Effector memory CD4-positive, alpha-beta T cell (primary cell): ENCODE measurements at regions not wholly inside any gene's neighbourhood (a gene's known extent, or its start where the extent isn't known, plus 50 kb on each side); places are given as distances from the start of the nearest gene placed in this dataset.

ENCODE experiments used
- DNase-seq, 3 donors: peaks; one replicate each; pipeline ENCODE4 v3.0.0-alpha.2; 2020
- H3K27ac ChIP-seq: 2 replicates; pipeline ENCODE4 v1.7.0; 2013; ENCODE audit warnings: mild to moderate bottlenecking, low read length, moderate library complexity; ENCODE audit not compliant: insufficient read depth, poor library complexity, severe bottlenecking
- H3K27me3 ChIP-seq: replicated peaks from 2 replicates; pipeline ENCODE4 v1.7.0; 2013; ENCODE audit warnings: mild to moderate bottlenecking, low read length; ENCODE audit not compliant: insufficient read depth, control insufficient read depth, poor library complexity, severe bottlenecking
- H3K36me3 ChIP-seq: 2 replicates; pipeline ENCODE4 v1.7.0; 2013; ENCODE audit warnings: mild to moderate bottlenecking, low read length, moderate library complexity; ENCODE audit not compliant: control insufficient read depth, insufficient read depth
- H3K4me1 ChIP-seq: 2 replicates; pipeline ENCODE4 v1.7.0; 2013; ENCODE audit warnings: low read length, mild to moderate bottlenecking; ENCODE audit not compliant: control insufficient read depth, insufficient read depth, poor library complexity, severe bottlenecking
- H3K4me3 ChIP-seq: 2 replicates; pipeline ENCODE4 v1.7.0; 2013; ENCODE audit warnings: low read length, low read depth, mild to moderate bottlenecking; ENCODE audit not compliant: insufficient read depth, poor library complexity, severe bottlenecking
- H3K9me3 ChIP-seq: 2 replicates; pipeline ENCODE4 v1.7.0; 2013; ENCODE audit warnings: mild to moderate bottlenecking, low read length, moderate library complexity; ENCODE audit not compliant: control insufficient read depth

GRCh38 chr4:104751468-104751867 lies 256.8 kb upstream of the CXXC4 start:
- Histone ChIP-seq H3K4me1 (no peaks in the 10 kb centered on the region), H3K36me3 (no peaks in the 10 kb centered on the region), H3K4me3 (no peak overlapping the region), H3K9me3 (no peaks in the 10 kb centered on the region), H3K27me3 (no peaks in the 10 kb centered on the region), H3K27ac (no peak overlapping the region)
- no peak for DNase-seq

DNA sequence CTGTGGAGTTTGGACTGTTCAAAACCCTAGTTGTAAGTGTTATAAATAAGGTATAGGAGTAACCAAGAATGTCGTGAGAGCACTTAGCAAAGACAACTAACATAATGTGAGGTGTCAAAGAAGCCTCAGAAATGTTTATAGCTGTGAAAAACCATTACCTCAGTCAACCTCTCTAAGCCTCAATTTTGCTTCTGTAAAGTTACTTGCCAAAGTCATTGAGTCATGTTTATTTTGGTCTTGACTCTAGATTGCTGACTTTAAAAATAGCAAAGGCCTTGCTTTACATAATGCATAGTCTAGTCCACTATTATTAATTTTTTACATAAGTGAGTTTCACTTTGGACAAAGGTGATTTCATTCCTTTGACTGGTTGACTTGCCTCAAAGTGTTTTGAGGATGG lies 257.6 kb upstream of the CXXC4 start:
- Histone ChIP-seq H3K9me3 (no peaks in the 10 kb centered on the region), H3K4me1 (no peaks in the 10 kb centered on the region), H3K36me3 (no peaks in the 10 kb centered on the region), H3K4me3 (no peak overlapping the region), H3K27me3 (no peaks in the 10 kb centered on the region), H3K27ac (no peak overlapping the region)
- no peak for DNase-seq

DNA sequence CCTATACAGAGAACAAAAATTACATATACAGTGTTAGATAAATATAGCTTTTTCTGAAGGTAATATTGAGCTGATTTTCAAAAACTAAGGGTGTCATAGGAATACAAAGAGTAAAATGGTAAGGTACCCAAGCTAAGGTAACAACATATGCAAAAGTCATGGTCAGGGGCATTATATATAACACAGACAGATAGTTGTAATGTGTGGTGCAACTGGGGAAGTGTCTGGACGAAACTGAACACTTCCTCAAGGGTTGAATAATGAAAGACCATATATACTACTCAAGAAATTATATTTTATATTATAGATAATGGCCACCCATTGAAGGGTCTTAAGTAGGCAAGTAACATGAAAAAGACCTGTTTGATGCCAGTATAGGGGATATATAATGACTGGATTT lies 262.1 kb upstream of the CXXC4 start:
- Histone ChIP-seq H3K4me1 (no peaks in the 10 kb centered on the region), H3K36me3 (no peaks in the 10 kb centered on the region), H3K4me3 (no peak overlapping the region), H3K27ac (no peak overlapping the region), H3K9me3 (no peaks in the 10 kb centered on the region), H3K27me3 (no peaks in the 10 kb centered on the region)
- no peak for DNase-seq

DNA sequence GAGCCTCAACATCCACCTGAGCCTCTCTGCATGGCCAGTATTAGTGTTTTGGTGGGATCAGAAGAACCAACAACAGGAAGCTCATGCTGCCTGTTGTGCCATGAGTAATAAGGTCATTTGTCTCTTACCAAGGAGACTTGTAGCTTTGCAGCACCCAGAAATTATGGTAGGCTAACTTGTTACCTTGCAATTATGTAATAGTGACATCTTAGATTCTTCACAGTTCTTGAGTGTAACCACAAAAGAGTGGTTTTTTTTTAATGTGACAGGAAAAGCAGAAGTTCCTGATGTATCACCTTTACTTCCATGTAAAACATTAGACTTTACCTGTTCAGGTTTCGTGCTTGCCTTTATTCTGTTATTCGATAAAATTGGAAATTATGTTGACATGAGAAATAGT lies 263.9 kb upstream of the CXXC4 start:
- Histone ChIP-seq H3K27ac (no peak overlapping the region), H3K36me3 (no peaks in the 10 kb centered on the region), H3K4me3 (no peak overlapping the region), H3K27me3 (no peaks in the 10 kb centered on the region), H3K4me1 (no peaks in the 10 kb centered on the region), H3K9me3 (no peaks in the 10 kb centered on the region)
- no peak for DNase-seq

DNA sequence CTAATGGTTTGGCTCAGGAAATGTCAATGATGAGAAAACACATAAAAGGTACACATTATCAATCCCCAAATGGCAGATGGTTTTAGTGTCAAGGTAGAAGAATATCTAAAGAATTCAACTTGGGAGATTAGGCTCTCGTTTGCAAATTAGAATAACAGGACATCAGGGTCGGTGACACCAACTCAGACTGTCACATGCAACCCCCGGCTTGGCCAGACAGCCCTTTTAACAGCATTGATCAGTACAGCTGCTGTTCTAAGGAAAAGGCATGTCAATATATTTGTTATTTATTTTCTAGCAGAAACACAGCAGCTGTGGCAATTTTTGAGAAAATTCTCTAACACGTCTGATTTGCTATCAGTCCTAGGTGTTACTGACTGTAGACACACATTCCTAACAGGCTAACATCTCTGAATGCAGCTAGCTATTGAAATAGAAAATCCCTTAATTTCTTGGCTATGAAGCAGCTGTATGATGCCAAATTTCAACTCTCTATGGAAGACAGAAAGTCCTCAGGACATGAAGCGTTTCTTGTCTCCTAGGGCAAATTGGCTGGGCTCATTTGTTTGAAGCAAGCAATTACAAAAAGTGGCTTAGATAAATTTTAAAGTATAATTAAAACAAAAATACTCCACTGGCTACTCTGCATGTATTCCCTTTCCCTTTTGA lies 269.0 kb upstream of the CXXC4 start:
- Histone ChIP-seq H3K4me1 (no peaks in the 10 kb centered on the region), H3K36me3 (no peaks in the 10 kb centered on the region), H3K4me3 (no peak overlapping the region), H3K27me3 (no peaks in the 10 kb centered on the region), H3K9me3 (no peaks in the 10 kb centered on the region), H3K27ac (no peak overlapping the region)
- DNase-seq: no peak

GRCh38 chr4:104766676-104767075 lies 272.0 kb upstream of the CXXC4 start:
- Histone ChIP-seq H3K4me3 (no peak overlapping the region), H3K36me3 (no peaks in the 10 kb centered on the region), H3K9me3 (no peaks in the 10 kb centered on the region), H3K27me3 (no peaks in the 10 kb centered on the region), H3K27ac (no peak overlapping the region), H3K4me1 (no peaks in the 10 kb centered on the region)
- no peak for DNase-seq

- no peak overlapping the region for H3K27ac ChIP-seq
- DNase-seq: no peak
- H3K4me3 ChIP-seq: no peak overlapping the region
- H3K36me3 ChIP-seq: no peaks in the 10 kb centered on the region
- H3K27me3 ChIP-seq: no peaks in the 10 kb centered on the region
- H3K4me1 ChIP-seq: no peaks in the 10 kb centered on the region
- no peaks in the 10 kb centered on the region for H3K9me3 ChIP-seq
These were observed 278.2 kb upstream of the CXXC4 start for GRCh38 chr4:104772849-104773248.

- no peaks in the 10 kb centered on the region for H3K4me1 ChIP-seq
- DNase-seq: no peak
- H3K27me3 ChIP-seq: no peaks in the 10 kb centered on the region
- no peak overlapping the region for H3K4me3 ChIP-seq
- no peaks in the 10 kb centered on the region for H3K36me3 ChIP-seq
- no peak overlapping the region for H3K27ac ChIP-seq
- no peaks in the 10 kb centered on the region for H3K9me3 ChIP-seq
These were observed 300.7 kb upstream of the CXXC4 start for GRCh38 chr4:104795264-104795939.

- Histone ChIP-seq H3K4me3 (no peak overlapping the region), H3K4me1 (no peaks in the 10 kb centered on the region), H3K9me3 (no peaks in the 10 kb centered on the region), H3K36me3 (no peaks in the 10 kb centered on the region), H3K27me3 (no peaks in the 10 kb centered on the region), H3K27ac (no peak overlapping the region)
- no peak for DNase-seq
These were observed 317.0 kb upstream of the CXXC4 start for GRCh38 chr4:104811727-104812126.

DNA sequence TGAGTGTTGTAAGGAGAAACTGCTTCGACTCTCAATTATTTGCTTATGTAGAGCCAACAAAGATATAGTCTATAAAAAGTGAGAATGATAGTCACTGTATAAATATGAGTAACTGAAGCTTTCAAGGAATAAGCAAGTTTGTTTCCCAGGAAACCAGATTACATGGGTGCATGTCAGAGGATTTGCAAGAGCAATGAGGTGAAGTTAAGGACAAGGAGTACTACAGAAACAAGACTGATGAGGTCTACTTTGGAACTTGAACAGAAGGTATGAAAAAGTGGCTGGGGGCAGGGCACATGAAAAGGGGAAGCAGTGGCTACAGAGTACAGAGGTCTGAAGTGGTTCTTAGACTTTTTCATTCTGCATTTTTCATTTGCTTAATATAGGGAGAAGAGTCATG lies 321.0 kb upstream of the CXXC4 start:
- H3K27ac ChIP-seq: no peak overlapping the region
- H3K36me3 ChIP-seq: no peaks in the 10 kb centered on the region
- no peak overlapping the region for H3K4me3 ChIP-seq
- no peaks in the 10 kb centered on the region for H3K9me3 ChIP-seq
- no peaks in the 10 kb centered on the region for H3K27me3 ChIP-seq
- H3K4me1 ChIP-seq: no peaks in the 10 kb centered on the region
- DNase-seq: no peak
